HepG2 (cell line): ENCODE measurements at regions not wholly inside any gene's neighbourhood (a gene's known extent, or its start where the extent isn't known, plus 50 kb on each side); places are given as distances from the start of the nearest gene placed in this dataset.
A peak's percentile ranks its signal among the peaks of the same experiment; 100 is the strongest.

Experiments
- ATRX ChIP-seq: sonication (generic); formaldehyde crosslinking; IDR thresholded peaks from 2 replicates; pipeline ENCODE4 v1.4.0; 2020; ENCODE audit warnings: missing genetic modification reagents, borderline replicate concordance
- E2F1 ChIP-seq: sonication (generic); formaldehyde crosslinking; IDR thresholded peaks from 2 replicates; pipeline ENCODE4 v1.5.0; 2020; ENCODE audit warnings: missing genetic modification reagents
- FOSL1 ChIP-seq: sonication (generic); formaldehyde crosslinking; IDR thresholded peaks from 2 replicates; pipeline ENCODE4 v1.9.0; 2021; ENCODE audit warnings: missing genetic modification reagents, borderline replicate concordance
- HMG20A ChIP-seq: IDR thresholded peaks from 2 replicates; pipeline ENCODE4 v1.6.1; 2016; ENCODE audit warnings: borderline replicate concordance
- HNF1A ChIP-seq, 2 experiments: sonication (generic) in 1 of 2; formaldehyde crosslinking in 1 of 2; IDR thresholded peaks; 2 replicates each; pipeline versions ENCODE4 v1.4.0 to v1.6.1; 2016 to 2020; ENCODE audit warnings: borderline replicate concordance in 1 of 2, low read depth in 1 of 2, mild to moderate bottlenecking in 1 of 2, missing genetic modification reagents in 1 of 2
- IRF1 ChIP-seq: sonication (generic); formaldehyde crosslinking; IDR thresholded peaks from 2 replicates; pipeline ENCODE4 v1.4.0; 2020; ENCODE audit warnings: low read depth, mild to moderate bottlenecking, missing genetic modification reagents
- NR2F2 ChIP-seq: IDR thresholded peaks from 2 replicates; pipeline ENCODE4 v1.6.1; 2012; ENCODE audit warnings: low read depth, inconsistent platforms, borderline replicate concordance
- POLR2AphosphoS2 ChIP-seq: IDR thresholded peaks from 2 replicates; pipeline ENCODE4 v1.6.1; 2011; ENCODE audit warnings: low read depth, low read length, improper control_type of control experiment
- RCOR2 ChIP-seq: IDR thresholded peaks from 2 replicates; pipeline ENCODE4 v1.6.1; 2016; ENCODE audit warnings: missing biosample characterization, missing genetic modification reagents
- SOX5 ChIP-seq: IDR thresholded peaks from 2 replicates; pipeline ENCODE4 v1.6.1; 2016; ENCODE audit warnings: borderline replicate concordance
- STAT6 ChIP-seq: sonication (generic); formaldehyde crosslinking; IDR thresholded peaks from 2 replicates; pipeline ENCODE4 v1.4.0; 2020; ENCODE audit warnings: missing genetic modification reagents, mild to moderate bottlenecking, borderline replicate concordance
- SUZ12 ChIP-seq: fragments of 150-350 bp; IDR thresholded peaks from 2 replicates; pipeline ENCODE4 v1.6.1; 2014; ENCODE audit warnings: low read depth, low read length
- TBX2 ChIP-seq: sonication (generic); formaldehyde crosslinking; IDR thresholded peaks from 2 replicates; pipeline ENCODE4 v1.5.0; 2020; ENCODE audit warnings: missing genetic modification reagents, mild to moderate bottlenecking, borderline replicate concordance
- TFAP4 ChIP-seq: sonication (generic); IDR thresholded peaks from 2 replicates; pipeline ENCODE4 v1.6.1; 2016; ENCODE audit warnings: low read depth, borderline replicate concordance
- ZFP90 ChIP-seq: sonication (generic); formaldehyde crosslinking; IDR thresholded peaks from 2 replicates; pipeline ENCODE4 v1.8.0; 2022; ENCODE audit warnings: missing genetic modification reagents, mild to moderate bottlenecking, inconsistent platforms, borderline replicate concordance
- ZNF337 ChIP-seq: sonication (generic); formaldehyde crosslinking; IDR thresholded peaks from 2 replicates; pipeline ENCODE4 v1.5.1; 2020; ENCODE audit warnings: missing genetic modification reagents, low read depth, mild to moderate bottlenecking, borderline replicate concordance
- ZNF543 ChIP-seq: sonication (generic); formaldehyde crosslinking; IDR thresholded peaks from 2 replicates; pipeline ENCODE4 v1.4.0; 2020; ENCODE audit warnings: mild to moderate bottlenecking, missing genetic modification reagents
- ZNF747 ChIP-seq: sonication (generic); formaldehyde crosslinking; IDR thresholded peaks from 2 replicates; pipeline ENCODE4 v1.8.1; 2023; ENCODE audit warnings: missing genetic modification reagents, mild to moderate bottlenecking, borderline replicate concordance
- ZNF768 ChIP-seq: sonication (generic); formaldehyde crosslinking; IDR thresholded peaks from 2 replicates; pipeline ENCODE4 v1.4.0; 2020; ENCODE audit warnings: missing genetic modification reagents
- ZSCAN20 ChIP-seq: sonication (generic); formaldehyde crosslinking; IDR thresholded peaks from 2 replicates; pipeline ENCODE4 v1.4.0; 2020; ENCODE audit warnings: missing genetic modification reagents, mild to moderate bottlenecking, borderline replicate concordance

- TF ChIP-seq HNF1A (IDR thresholded peaks at IDR 0.05; ENCODE audit: low read depth), result no peak
- TF ChIP-seq HNF1A (CRISPR knock-in tag; IDR thresholded peaks at IDR 0.05; ENCODE audit: borderline replicate concordance), result 0 out of 2 replicates have a peak, but pooled peaks have one; percentile 24
- no peak for TF ChIP-seq ZSCAN20 (CRISPR knock-in tag)
- TF ChIP-seq STAT6, result no peak
- no peak for TF ChIP-seq TBX2 (CRISPR knock-in tag)
- TF ChIP-seq ZNF747 (CRISPR knock-in tag), result no peak
- TF ChIP-seq NR2F2, result no peak
- TF ChIP-seq SOX5 (CRISPR knock-in tag), result peak; percentile 52; the same call in 1 of the 2 replicates
- peak; percentile 84; the same call in 1 of the 2 replicates for TF ChIP-seq POLR2AphosphoS2
- TF ChIP-seq RCOR2 (CRISPR knock-in tag), result 0 out of 2 replicates have a peak, but pooled peaks have one; percentile 33
- TF ChIP-seq FOSL1 (CRISPR knock-in tag), result no peak
- no peak for TF ChIP-seq SUZ12
- no peak for TF ChIP-seq E2F1 (CRISPR knock-in tag)
- TF ChIP-seq TFAP4, result peak; percentile 41; the same call in 1 of the 2 replicates
- no peak for TF ChIP-seq ZNF543 (CRISPR knock-in tag)
- TF ChIP-seq ZNF337, result no peak
- TF ChIP-seq IRF1 (CRISPR knock-in tag), result no peak
- no peak for TF ChIP-seq ATRX (CRISPR knock-in tag)
- TF ChIP-seq ZNF768 (CRISPR knock-in tag), result no peak
- TF ChIP-seq HMG20A (CRISPR knock-in tag), result peak; percentile 41; the same call in 1 of the 2 replicates
- no peak for TF ChIP-seq ZFP90 (CRISPR knock-in tag)
Observed at GRCh38 chr17:72578817-72579470, 458.1 kb downstream of the SOX9 start (continued).
